ENCODE measurements at regions not wholly inside any gene's neighbourhood (a gene's known extent, or its start where the extent isn't known, plus 50 kb on each side); places are given as distances from the start of the nearest gene placed in this dataset.

DNA sequence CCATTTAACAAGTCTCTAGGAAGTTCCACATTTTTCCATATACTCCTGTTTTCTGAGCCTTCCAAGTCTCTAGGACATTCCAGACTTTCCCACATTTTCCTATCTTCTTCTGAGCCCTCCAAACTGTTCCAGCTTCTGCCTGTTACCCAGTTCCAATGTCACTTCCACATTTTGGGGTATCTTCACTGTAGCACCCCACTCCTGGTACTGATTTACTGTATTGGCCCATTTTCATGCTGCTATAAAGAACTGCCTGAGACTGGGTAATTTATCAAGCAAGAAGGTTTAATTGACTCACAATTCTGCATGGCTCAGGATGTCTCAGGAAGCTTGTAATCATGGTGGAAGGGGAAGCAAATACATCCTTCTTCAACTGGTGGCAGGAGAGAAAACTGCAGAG lies 285.0 kb downstream of the LRRIQ3 start:
- TF ChIP-seq KAT2A (conservative IDR thresholded peaks at IDR 0.05; ENCODE audit: control insufficient read depth, low read depth, low read length), result no peak
- TF ChIP-seq RBBP5 (conservative IDR thresholded peaks at IDR 0.05), result no peak
- no peak for TF ChIP-seq YY1 (IDR thresholded peaks at IDR 0.05; ENCODE audit: low read depth, low read length)
- no peak for TF ChIP-seq YBX1 (IDR thresholded peaks at IDR 0.05)
- no peak for TF ChIP-seq USF1 (IDR thresholded peaks at IDR 0.05; ENCODE audit: borderline replicate concordance, extremely low read length, insufficient read depth, low read depth, low read length)
- TF ChIP-seq, protein P1, sequence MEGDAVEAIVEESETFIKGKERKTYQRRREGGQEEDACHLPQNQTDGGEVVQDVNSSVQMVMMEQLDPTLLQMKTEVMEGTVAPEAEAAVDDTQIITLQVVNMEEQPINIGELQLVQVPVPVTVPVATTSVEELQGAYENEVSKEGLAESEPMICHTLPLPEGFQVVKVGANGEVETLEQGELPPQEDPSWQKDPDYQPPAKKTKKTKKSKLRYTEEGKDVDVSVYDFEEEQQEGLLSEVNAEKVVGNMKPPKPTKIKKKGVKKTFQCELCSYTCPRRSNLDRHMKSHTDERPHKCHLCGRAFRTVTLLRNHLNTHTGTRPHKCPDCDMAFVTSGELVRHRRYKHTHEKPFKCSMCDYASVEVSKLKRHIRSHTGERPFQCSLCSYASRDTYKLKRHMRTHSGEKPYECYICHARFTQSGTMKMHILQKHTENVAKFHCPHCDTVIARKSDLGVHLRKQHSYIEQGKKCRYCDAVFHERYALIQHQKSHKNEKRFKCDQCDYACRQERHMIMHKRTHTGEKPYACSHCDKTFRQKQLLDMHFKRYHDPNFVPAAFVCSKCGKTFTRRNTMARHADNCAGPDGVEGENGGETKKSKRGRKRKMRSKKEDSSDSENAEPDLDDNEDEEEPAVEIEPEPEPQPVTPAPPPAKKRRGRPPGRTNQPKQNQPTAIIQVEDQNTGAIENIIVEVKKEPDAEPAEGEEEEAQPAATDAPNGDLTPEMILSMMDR (IDR thresholded peaks at IDR 0.05 in 2 of 3, conservative IDR thresholded peaks at IDR 0.05 in 1 of 3; ENCODE audit: control insufficient read depth in 2 of 3, extremely low read depth in 1 of 3, insufficient read depth in 1 of 3, low read depth in 3 of 3, low read length in 3 of 3), result no peak
- TF ChIP-seq NFYA (IDR thresholded peaks at IDR 0.05; ENCODE audit: borderline replicate concordance, low read depth, low read length), result no peak
- TF ChIP-seq, protein P2, sequence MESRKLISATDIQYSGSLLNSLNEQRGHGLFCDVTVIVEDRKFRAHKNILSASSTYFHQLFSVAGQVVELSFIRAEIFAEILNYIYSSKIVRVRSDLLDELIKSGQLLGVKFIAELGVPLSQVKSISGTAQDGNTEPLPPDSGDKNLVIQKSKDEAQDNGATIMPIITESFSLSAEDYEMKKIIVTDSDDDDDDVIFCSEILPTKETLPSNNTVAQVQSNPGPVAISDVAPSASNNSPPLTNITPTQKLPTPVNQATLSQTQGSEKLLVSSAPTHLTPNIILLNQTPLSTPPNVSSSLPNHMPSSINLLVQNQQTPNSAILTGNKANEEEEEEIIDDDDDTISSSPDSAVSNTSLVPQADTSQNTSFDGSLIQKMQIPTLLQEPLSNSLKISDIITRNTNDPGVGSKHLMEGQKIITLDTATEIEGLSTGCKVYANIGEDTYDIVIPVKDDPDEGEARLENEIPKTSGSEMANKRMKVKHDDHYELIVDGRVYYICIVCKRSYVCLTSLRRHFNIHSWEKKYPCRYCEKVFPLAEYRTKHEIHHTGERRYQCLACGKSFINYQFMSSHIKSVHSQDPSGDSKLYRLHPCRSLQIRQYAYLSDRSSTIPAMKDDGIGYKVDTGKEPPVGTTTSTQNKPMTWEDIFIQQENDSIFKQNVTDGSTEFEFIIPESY (IDR thresholded peaks at IDR 0.05), result no peak
- TF ChIP-seq ZNF384 (IDR thresholded peaks at IDR 0.05; ENCODE audit: borderline replicate concordance, low read depth, low read length), result no peak
- TF ChIP-seq EP300 (IDR thresholded peaks at IDR 0.05; ENCODE audit: borderline replicate concordance in 1 of 2, control insufficient read depth in 1 of 2, low read depth in 2 of 2, low read length in 2 of 2), result no peak
